Sigmoid colon (tissue), 6 donors: ENCODE measurements at regions not wholly inside any gene's neighbourhood (a gene's known extent, or its start where the extent isn't known, plus 50 kb on each side); places are given as distances from the start of the nearest gene placed in this dataset.

Source experiments
- DNase-seq: peaks from one replicate; pipeline ENCODE4 v3.0.0-alpha.2; 2019
- H3K27ac ChIP-seq, 4 donors: fragments of 200-600 bp; sonication (generic); one replicate each; pipeline ENCODE4 v1.5.1; 2016 to 2019; ENCODE audit warnings: mild to moderate bottlenecking in 1 of 4
- H3K27me3 ChIP-seq, 3 donors: fragments of 200-600 bp; sonication (generic); one replicate each; pipeline ENCODE4 v1.5.1; 2019; ENCODE audit warnings: mild to moderate bottlenecking in 1 of 3
- H3K36me3 ChIP-seq, 4 donors: fragments of 200-600 bp; sonication (generic); one replicate each; pipeline ENCODE4 v1.5.1; 2016 to 2019
- H3K4me1 ChIP-seq, 4 donors: fragments of 200-600 bp; sonication (generic); one replicate each; pipeline ENCODE4 v1.5.1; 2017 to 2019
- H3K4me3 ChIP-seq, 4 donors: fragments of 200-600 bp; sonication (generic); one replicate each; pipeline ENCODE4 v1.5.1; 2017 to 2019; ENCODE audit warnings: mild to moderate bottlenecking in 2 of 4, moderate library complexity in 1 of 4
- H3K9me3 ChIP-seq, 4 donors: fragments of 200-600 bp in 3 of 4; sonication (generic) in 3 of 4; one replicate each; pipeline versions ENCODE4 v1.5.1 to v1.6.1; 2013 to 2019
- CTCF ChIP-seq, 4 experiments: fragments of 450-650 bp in 3 of 4; fragments of 200-600 bp in 1 of 4; IDR thresholded peaks; one replicate each; pipeline ENCODE4 v1.5.1; 2016 to 2019; ENCODE audit warnings: antibody characterized with exemption in 4 of 4, mild to moderate bottlenecking in 3 of 4, moderate library complexity in 2 of 4
- EP300 ChIP-seq, 4 donors: sonication (generic); formaldehyde crosslinking; IDR thresholded peaks; one replicate each; pipeline ENCODE4 v1.6.1; 2017; ENCODE audit warnings: antibody characterized with exemption in 4 of 4
- POLR2A ChIP-seq, 2 donors: fragments of 450-650 bp; IDR thresholded peaks; one replicate each; pipeline ENCODE4 v1.6.1; 2016; ENCODE audit warnings: antibody characterized with exemption in 2 of 2, mild to moderate bottlenecking in 2 of 2, moderate library complexity in 2 of 2
- POLR2AphosphoS5 ChIP-seq, 4 donors: sonication (generic); formaldehyde crosslinking; IDR thresholded peaks; one replicate each; pipeline ENCODE4 v1.6.1; 2017; ENCODE audit warnings: antibody characterized with exemption in 4 of 4
- WGBS, 2 donors: extraction: QIAGEN DNeasy Blood & Tissue Kit; methylation state at CpG; one replicate each; pipeline ENCODE4 v1.1.7; 2013; 5-methylcytosine and 5-hydroxymethylcytosine counted together
- intact Hi-C: fragments of 100-400 bp; cut with DNase I; formaldehyde crosslinking; loops from one replicate; pipeline ENCODE4 v1.15.1; 2023
- donor health status: healthy with polysubstance abuse.
- donor health status: healthy.

- Histone ChIP-seq H3K4me3 (no peak overlapping the region), H3K27me3 (peaks cover 0 to 3% (median 0%) of the 10 kb centered on the region in 3 donors), H3K9me3 (no peaks in the 10 kb centered on the region), H3K4me1 (no peaks in the 10 kb centered on the region), H3K27ac (no peak overlapping the region), H3K36me3 (no peaks in the 10 kb centered on the region)
- TF ChIP-seq POLR2AphosphoS5 (IDR thresholded peaks at IDR 0.05) (no peak), POLR2A (IDR thresholded peaks at IDR 0.05) (no peak), EP300 (IDR thresholded peaks at IDR 0.05) (no peak), CTCF (IDR thresholded peaks at IDR 0.05) (no peak)
- no peak for DNase-seq
- intact Hi-C loops = no loop called here
- WGBS, 2 donors = 63 to 78% methylated on average over 18 of the region's 18 CpGs
Observed at GRCh38 chr11:133746663-133747306, 98.5 kb downstream of the SPATA19 start.

- DNase-seq = no peak
- Histone ChIP-seq H3K9me3 (no peaks in the 10 kb centered on the region), H3K27me3 (peaks cover 0 to 3% (median 0%) of the 10 kb centered on the region in 3 donors), H3K36me3 (no peaks in the 10 kb centered on the region), H3K27ac (no peak overlapping the region), H3K4me1 (no peaks in the 10 kb centered on the region), H3K4me3 (no peak overlapping the region)
- WGBS, 2 donors = 71 to 75% methylated on average over 4 of the region's 4 CpGs
- intact Hi-C loops = no loop called here
- no peak for TF ChIP-seq POLR2A (IDR thresholded peaks at IDR 0.05)
- no peak for TF ChIP-seq CTCF (IDR thresholded peaks at IDR 0.05)
- no peak for TF ChIP-seq EP300 (IDR thresholded peaks at IDR 0.05)
- TF ChIP-seq POLR2AphosphoS5 (IDR thresholded peaks at IDR 0.05) = no peak
Observed at GRCh38 chr11:133745791-133746190, 99.5 kb downstream of the SPATA19 start.

GRCh38 chr11:133742353-133742752 lies 103.0 kb downstream of the SPATA19 start:
- intact Hi-C loops = no loop called here
- no peak for TF ChIP-seq EP300 (IDR thresholded peaks at IDR 0.05)
- TF ChIP-seq POLR2AphosphoS5 (IDR thresholded peaks at IDR 0.05) = no peak
- no peak for TF ChIP-seq POLR2A (IDR thresholded peaks at IDR 0.05)
- no peak for TF ChIP-seq CTCF (IDR thresholded peaks at IDR 0.05)
- H3K27me3 ChIP-seq = peaks cover 0 to 3% (median 0%) of the 10 kb centered on the region in 3 donors

GRCh38 chr11:133740963-133741362 lies 104.3 kb downstream of the SPATA19 start:
- H3K9me3 ChIP-seq = no peaks in the 10 kb centered on the region
- TF ChIP-seq EP300 (IDR thresholded peaks at IDR 0.05) (no peak), POLR2A (IDR thresholded peaks at IDR 0.05) (no peak), CTCF (IDR thresholded peaks at IDR 0.05) (no peak), POLR2AphosphoS5 (IDR thresholded peaks at IDR 0.05) (no peak)
- no peaks in the 10 kb centered on the region for H3K4me1 ChIP-seq
- H3K27me3 ChIP-seq = no peaks in the 10 kb centered on the region
- no peak overlapping the region for H3K27ac ChIP-seq
- intact Hi-C loops = no loop called here
- no peaks in the 10 kb centered on the region for H3K36me3 ChIP-seq
- WGBS, 2 donors = 75 to 79% methylated on average over 12 of the region's 12 CpGs
- H3K4me3 ChIP-seq = no peak overlapping the region
- DNase-seq = no peak

More at GRCh38 chr11:133742353-133742752, 103.0 kb downstream of the SPATA19 start:
- 81 to 87% methylated on average over 3 of the region's 3 CpGs for WGBS, 2 donors
- Histone ChIP-seq H3K4me1 (no peaks in the 10 kb centered on the region), H3K9me3 (no peaks in the 10 kb centered on the region), H3K36me3 (no peaks in the 10 kb centered on the region), H3K27ac (no peak overlapping the region), H3K4me3 (no peak overlapping the region)
- no peak for DNase-seq

GRCh38 chr11:133739481-133739880 lies 105.8 kb downstream of the SPATA19 start:
- Histone ChIP-seq H3K36me3 (no peaks in the 10 kb centered on the region), H3K4me3 (no peak overlapping the region), H3K27me3 (no peaks in the 10 kb centered on the region), H3K4me1 (no peaks in the 10 kb centered on the region), H3K27ac (no peak overlapping the region), H3K9me3 (no peaks in the 10 kb centered on the region)
- no peak for DNase-seq
- intact Hi-C loops = no loop called here
- TF ChIP-seq CTCF (IDR thresholded peaks at IDR 0.05) (no peak), POLR2AphosphoS5 (IDR thresholded peaks at IDR 0.05) (no peak), POLR2A (IDR thresholded peaks at IDR 0.05) (no peak), EP300 (IDR thresholded peaks at IDR 0.05) (no peak)
